ENCODE measurements at regions not wholly inside any gene's neighbourhood (a gene's known extent, or its start where the extent isn't known, plus 50 kb on each side); places are given as distances from the start of the nearest gene placed in this dataset.

DNA sequence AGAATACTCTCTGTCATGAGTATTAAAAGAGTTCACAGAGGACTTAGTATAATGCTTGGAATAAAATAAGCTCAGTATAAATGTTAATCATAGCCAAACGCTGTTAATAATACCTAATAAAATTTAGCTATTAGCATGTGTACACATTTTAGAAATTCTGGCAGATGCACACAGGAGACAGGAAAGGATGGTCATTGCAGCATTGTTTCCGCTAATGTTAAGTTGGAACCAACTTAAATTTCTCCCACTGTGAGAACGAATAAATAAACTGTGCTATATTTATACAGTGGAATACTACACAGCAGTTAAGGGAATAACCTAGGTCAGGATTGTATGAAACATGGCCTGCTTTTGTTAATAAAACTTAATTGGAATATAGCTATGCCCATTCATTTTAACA, 370.4 kb upstream of the TGFBR2 start:
- no peak overlapping the region for H3K4me3 ChIP-seq (ENCODE audit: low read depth in 1 of 3, low read length in 3 of 3)
- H3K4me1 ChIP-seq (ENCODE audit: control insufficient read depth in 3 of 3, insufficient read depth in 2 of 3, low read depth in 1 of 3, low read length in 2 of 3) = peaks cover 0 to 2% (median 0%) of the 10 kb centered on the region in 3 donors
- no peak for FAIRE-seq
- 82 to 90% (median 87%) methylated on average over 3 of the region's 3 CpGs for WGBS, 3 donors
- H3K27me3 ChIP-seq (ENCODE audit: control insufficient read depth in 3 of 3, insufficient read depth in 3 of 3, low read length in 3 of 3) = no peaks in the 10 kb centered on the region
- H3K9me3 ChIP-seq (ENCODE audit: control insufficient read depth in 2 of 2, insufficient read depth in 1 of 2, low read depth in 1 of 2, low read length in 1 of 2) = no peaks in the 10 kb centered on the region
- no peaks in the 10 kb centered on the region for H3K36me3 ChIP-seq (ENCODE audit: control insufficient read depth in 3 of 3, insufficient read depth in 2 of 3, low read depth in 1 of 3, low read length in 3 of 3)
- no peak for DNase-seq
- H3K27ac ChIP-seq (ENCODE audit: low read depth in 1 of 3, low read length in 2 of 3) = no peak overlapping the region

DNA sequence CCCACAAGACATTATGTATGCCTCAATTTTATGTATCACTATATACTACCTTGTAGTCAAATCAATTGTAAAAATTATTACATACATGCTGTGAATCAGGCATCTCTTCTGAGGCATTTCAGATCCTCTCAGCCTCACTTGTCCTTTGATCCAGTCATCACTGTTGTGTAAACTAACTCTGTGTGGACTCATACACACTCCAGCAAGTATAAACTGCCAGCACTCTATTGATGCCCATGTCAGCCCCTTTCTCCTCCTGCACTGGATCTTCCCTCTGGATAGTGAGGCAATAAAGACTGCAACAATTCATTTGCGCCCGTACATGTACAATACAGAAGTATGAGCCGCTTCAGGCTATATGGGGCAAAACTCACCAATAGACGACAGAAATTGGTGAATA, 364.7 kb upstream of the TGFBR2 start:
- H3K9me3 ChIP-seq (ENCODE audit: control insufficient read depth in 2 of 2, insufficient read depth in 1 of 2, low read depth in 1 of 2, low read length in 1 of 2) = no peaks in the 10 kb centered on the region
- H3K4me1 ChIP-seq (ENCODE audit: control insufficient read depth in 3 of 3, insufficient read depth in 2 of 3, low read depth in 1 of 3, low read length in 2 of 3) = no peaks in the 10 kb centered on the region
- H3K27ac ChIP-seq (ENCODE audit: low read depth in 1 of 3, low read length in 2 of 3) = no peak overlapping the region
- 82 to 94% (median 92%) methylated on average over 4 of the region's 4 CpGs for WGBS, 3 donors
- FAIRE-seq (no peak), DNase-seq (no peak)
- no peak overlapping the region for H3K4me3 ChIP-seq (ENCODE audit: low read depth in 1 of 3, low read length in 3 of 3)
- no peaks in the 10 kb centered on the region for H3K36me3 ChIP-seq (ENCODE audit: control insufficient read depth in 3 of 3, insufficient read depth in 2 of 3, low read depth in 1 of 3, low read length in 3 of 3)
- no peaks in the 10 kb centered on the region for H3K27me3 ChIP-seq (ENCODE audit: control insufficient read depth in 3 of 3, insufficient read depth in 3 of 3, low read length in 3 of 3)

DNA sequence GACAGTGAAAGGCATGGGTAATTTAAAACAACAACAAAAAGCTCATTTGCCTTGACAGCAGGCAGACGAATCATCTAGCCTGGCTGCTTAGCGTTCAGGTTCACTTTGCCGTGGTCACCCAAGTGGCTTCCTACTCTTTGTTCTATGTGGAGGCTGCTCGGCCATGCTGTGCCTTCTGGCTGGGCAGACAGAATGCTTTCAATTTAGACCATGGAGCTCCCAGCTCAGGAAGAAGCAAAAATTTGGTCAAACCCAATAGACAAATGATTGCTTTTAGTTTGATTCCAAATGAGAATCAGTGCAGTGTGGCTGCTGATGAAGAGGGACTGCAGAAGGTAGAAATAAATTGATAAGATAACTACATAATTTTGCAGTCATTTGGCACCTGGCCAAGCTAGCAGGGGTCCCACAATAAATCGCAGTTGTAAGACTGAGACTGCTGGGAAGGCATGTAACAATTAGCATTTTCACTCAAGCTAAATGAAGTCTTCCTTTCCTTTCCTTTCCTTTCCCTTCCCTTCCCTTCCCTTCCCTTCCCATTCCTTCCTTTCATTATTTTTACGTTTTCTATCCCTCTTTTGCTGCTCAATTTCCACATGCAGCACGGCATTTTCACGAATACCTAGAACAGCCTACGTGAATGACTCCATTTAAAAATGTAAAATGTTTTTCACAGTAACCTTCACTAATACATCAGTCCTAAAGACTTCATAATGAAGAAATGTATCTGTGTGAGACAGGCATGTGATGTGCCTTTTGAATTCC, 360.4 kb upstream of the TGFBR2 start:
- FAIRE-seq (no peak), DNase-seq (no peak)
- Histone ChIP-seq H3K4me1 (ENCODE audit: control insufficient read depth in 3 of 3, insufficient read depth in 2 of 3, low read depth in 1 of 3, low read length in 2 of 3) (no peaks in the 10 kb centered on the region), H3K27me3 (ENCODE audit: control insufficient read depth in 3 of 3, insufficient read depth in 3 of 3, low read length in 3 of 3) (no peaks in the 10 kb centered on the region), H3K9me3 (ENCODE audit: control insufficient read depth in 2 of 2, insufficient read depth in 1 of 2, low read depth in 1 of 2, low read length in 1 of 2) (no peaks in the 10 kb centered on the region), H3K27ac (ENCODE audit: low read depth in 1 of 3, low read length in 2 of 3) (no peak overlapping the region), H3K36me3 (ENCODE audit: control insufficient read depth in 3 of 3, insufficient read depth in 2 of 3, low read depth in 1 of 3, low read length in 3 of 3) (no peaks in the 10 kb centered on the region), H3K4me3 (ENCODE audit: low read depth in 1 of 3, low read length in 3 of 3) (no peak overlapping the region)
- 85 to 87% (median 86%) methylated on average over 9 of the region's 9 CpGs for WGBS, 3 donors

DNA sequence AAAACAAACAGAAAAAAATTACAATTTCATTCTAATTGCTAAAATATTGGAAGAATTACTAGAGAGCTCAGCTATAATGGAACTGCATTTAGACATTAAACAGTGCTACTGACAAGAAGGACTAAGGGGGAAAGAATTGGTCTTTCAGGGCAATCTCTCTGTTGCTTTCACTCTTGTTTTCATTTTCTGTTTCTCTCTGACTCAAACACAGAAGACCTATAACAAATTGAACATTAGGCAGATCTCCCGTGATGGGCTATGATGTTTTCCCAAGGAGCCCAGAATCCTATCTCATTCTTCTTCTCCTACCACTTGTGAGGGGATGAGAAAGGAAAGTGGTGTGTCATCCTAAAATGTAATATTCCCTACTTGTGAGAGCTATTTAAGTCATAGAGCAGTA, 358.0 kb upstream of the TGFBR2 start:
- H3K27me3 ChIP-seq (ENCODE audit: control insufficient read depth in 3 of 3, insufficient read depth in 3 of 3, low read length in 3 of 3) = no peaks in the 10 kb centered on the region
- H3K4me3 ChIP-seq (ENCODE audit: low read depth in 1 of 3, low read length in 3 of 3) = no peak overlapping the region
- H3K4me1 ChIP-seq (ENCODE audit: control insufficient read depth in 3 of 3, insufficient read depth in 2 of 3, low read depth in 1 of 3, low read length in 2 of 3) = no peaks in the 10 kb centered on the region
- H3K9me3 ChIP-seq (ENCODE audit: control insufficient read depth in 2 of 2, insufficient read depth in 1 of 2, low read depth in 1 of 2, low read length in 1 of 2) = no peaks in the 10 kb centered on the region
- FAIRE-seq = no peak
- H3K36me3 ChIP-seq (ENCODE audit: control insufficient read depth in 3 of 3, insufficient read depth in 2 of 3, low read depth in 1 of 3, low read length in 3 of 3) = no peaks in the 10 kb centered on the region
- peak in 1 of 2 donors; percentile 5 for DNase-seq
- 18 to 43% (median 43%) methylated on average over 1 of the region's 1 CpG for WGBS, 3 donors
- H3K27ac ChIP-seq (ENCODE audit: low read depth in 1 of 3, low read length in 2 of 3) = no peak overlapping the region

DNA sequence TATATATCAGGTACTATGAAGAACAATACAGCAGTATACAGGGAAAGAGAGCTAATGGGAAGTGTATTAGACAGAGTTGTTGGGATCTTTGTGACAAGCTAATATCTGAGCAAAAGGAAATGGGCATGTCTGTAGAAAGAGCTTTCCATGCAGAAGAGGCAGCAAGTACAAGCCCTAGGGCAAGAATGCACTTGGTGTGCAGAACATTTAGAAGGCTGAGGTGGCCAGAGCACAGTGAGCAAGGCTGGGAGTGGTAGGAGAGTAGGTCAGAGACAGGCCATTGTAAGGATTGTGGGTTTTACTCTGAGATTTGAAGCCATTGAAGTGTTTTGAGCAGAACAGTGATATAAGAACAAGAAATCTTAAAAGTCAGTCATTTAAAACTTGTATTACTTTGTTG, 353.9 kb upstream of the TGFBR2 start:
- Histone ChIP-seq H3K27me3 (ENCODE audit: control insufficient read depth in 3 of 3, insufficient read depth in 3 of 3, low read length in 3 of 3) (no peaks in the 10 kb centered on the region), H3K27ac (ENCODE audit: low read depth in 1 of 3, low read length in 2 of 3) (no peak overlapping the region), H3K4me1 (ENCODE audit: control insufficient read depth in 3 of 3, insufficient read depth in 2 of 3, low read depth in 1 of 3, low read length in 2 of 3) (peaks cover 0 to 7% (median 0%) of the 10 kb centered on the region in 3 donors), H3K4me3 (ENCODE audit: low read depth in 1 of 3, low read length in 3 of 3) (no peak overlapping the region), H3K36me3 (ENCODE audit: control insufficient read depth in 3 of 3, insufficient read depth in 2 of 3, low read depth in 1 of 3, low read length in 3 of 3) (no peaks in the 10 kb centered on the region), H3K9me3 (ENCODE audit: control insufficient read depth in 2 of 2, insufficient read depth in 1 of 2, low read depth in 1 of 2, low read length in 1 of 2) (peaks cover 0 to 3% of the 10 kb centered on the region in 2 donors)
- DNase-seq (no peak), FAIRE-seq (no peak)

DNA sequence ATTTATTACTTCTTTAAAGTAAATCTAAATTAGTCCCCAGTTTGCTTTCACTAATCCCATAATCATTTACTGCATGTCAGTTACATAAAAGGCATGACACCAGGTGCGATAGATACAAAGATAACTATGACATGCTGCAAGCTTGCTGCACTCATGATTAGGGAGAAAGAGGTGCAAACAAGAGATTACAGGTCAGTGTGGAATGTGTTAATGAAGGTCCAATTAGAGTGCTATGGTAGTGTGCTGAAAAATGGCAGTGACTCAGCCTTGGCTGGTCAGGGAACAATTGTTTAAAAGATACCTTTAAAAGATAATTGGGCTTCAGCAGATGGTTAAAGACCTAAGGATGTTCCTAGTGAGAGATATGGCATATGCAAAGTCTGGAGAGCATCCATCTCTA, 352.6 kb upstream of the TGFBR2 start:
- Histone ChIP-seq H3K4me1 (ENCODE audit: control insufficient read depth in 3 of 3, insufficient read depth in 2 of 3, low read depth in 1 of 3, low read length in 2 of 3) (peaks cover 0 to 20% (median 0%) of the 10 kb centered on the region in 3 donors), H3K27me3 (ENCODE audit: control insufficient read depth in 3 of 3, insufficient read depth in 3 of 3, low read length in 3 of 3) (no peaks in the 10 kb centered on the region), H3K9me3 (ENCODE audit: control insufficient read depth in 2 of 2, insufficient read depth in 1 of 2, low read depth in 1 of 2, low read length in 1 of 2) (peaks cover 0 to 3% of the 10 kb centered on the region in 2 donors), H3K36me3 (ENCODE audit: control insufficient read depth in 3 of 3, insufficient read depth in 2 of 3, low read depth in 1 of 3, low read length in 3 of 3) (no peaks in the 10 kb centered on the region), H3K27ac (ENCODE audit: low read depth in 1 of 3, low read length in 2 of 3) (no peak overlapping the region), H3K4me3 (ENCODE audit: low read depth in 1 of 3, low read length in 3 of 3) (no peak overlapping the region)
- WGBS, 3 donors = 76 to 90% (median 87%) methylated on average over 1 of the region's 1 CpG
- DNase-seq (no peak), FAIRE-seq (no peak)

DNA sequence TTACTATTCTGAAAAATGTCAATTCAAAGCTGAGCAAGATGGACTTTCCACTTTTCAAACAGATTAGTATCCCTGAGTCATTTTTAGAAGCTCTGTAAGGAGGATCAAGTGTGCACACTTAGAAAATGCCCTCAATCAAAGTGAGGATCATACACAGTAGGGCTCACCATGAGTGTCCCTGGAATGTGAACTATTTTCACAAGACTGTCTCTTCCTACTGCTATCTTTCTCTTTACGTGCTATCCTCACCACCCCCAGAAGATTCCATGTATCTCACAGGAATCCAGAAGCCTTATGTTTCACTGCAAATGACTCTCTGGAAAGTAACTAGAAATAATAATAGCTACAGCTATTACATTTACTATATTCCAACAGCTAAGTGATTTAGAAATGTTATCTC, 349.9 kb upstream of the TGFBR2 start:
- Histone ChIP-seq H3K9me3 (ENCODE audit: control insufficient read depth in 2 of 2, insufficient read depth in 1 of 2, low read depth in 1 of 2, low read length in 1 of 2) (peaks cover 0 to 3% of the 10 kb centered on the region in 2 donors), H3K27ac (ENCODE audit: low read depth in 1 of 3, low read length in 2 of 3) (peak overlapping the region in 1 of 3 donors; percentile 12), H3K4me1 (ENCODE audit: control insufficient read depth in 3 of 3, insufficient read depth in 2 of 3, low read depth in 1 of 3, low read length in 2 of 3) (peaks cover 0 to 26% (median 0%) of the 10 kb centered on the region in 3 donors), H3K4me3 (ENCODE audit: low read depth in 1 of 3, low read length in 3 of 3) (no peak overlapping the region), H3K27me3 (ENCODE audit: control insufficient read depth in 3 of 3, insufficient read depth in 3 of 3, low read length in 3 of 3) (no peaks in the 10 kb centered on the region), H3K36me3 (ENCODE audit: control insufficient read depth in 3 of 3, insufficient read depth in 2 of 3, low read depth in 1 of 3, low read length in 3 of 3) (no peaks in the 10 kb centered on the region)
- FAIRE-seq = no peak
- DNase-seq = peak in 1 of 2 donors; percentile 28
- 86 to 94% (median 93%) methylated on average over 1 of the region's 1 CpG for WGBS, 3 donors

DNA sequence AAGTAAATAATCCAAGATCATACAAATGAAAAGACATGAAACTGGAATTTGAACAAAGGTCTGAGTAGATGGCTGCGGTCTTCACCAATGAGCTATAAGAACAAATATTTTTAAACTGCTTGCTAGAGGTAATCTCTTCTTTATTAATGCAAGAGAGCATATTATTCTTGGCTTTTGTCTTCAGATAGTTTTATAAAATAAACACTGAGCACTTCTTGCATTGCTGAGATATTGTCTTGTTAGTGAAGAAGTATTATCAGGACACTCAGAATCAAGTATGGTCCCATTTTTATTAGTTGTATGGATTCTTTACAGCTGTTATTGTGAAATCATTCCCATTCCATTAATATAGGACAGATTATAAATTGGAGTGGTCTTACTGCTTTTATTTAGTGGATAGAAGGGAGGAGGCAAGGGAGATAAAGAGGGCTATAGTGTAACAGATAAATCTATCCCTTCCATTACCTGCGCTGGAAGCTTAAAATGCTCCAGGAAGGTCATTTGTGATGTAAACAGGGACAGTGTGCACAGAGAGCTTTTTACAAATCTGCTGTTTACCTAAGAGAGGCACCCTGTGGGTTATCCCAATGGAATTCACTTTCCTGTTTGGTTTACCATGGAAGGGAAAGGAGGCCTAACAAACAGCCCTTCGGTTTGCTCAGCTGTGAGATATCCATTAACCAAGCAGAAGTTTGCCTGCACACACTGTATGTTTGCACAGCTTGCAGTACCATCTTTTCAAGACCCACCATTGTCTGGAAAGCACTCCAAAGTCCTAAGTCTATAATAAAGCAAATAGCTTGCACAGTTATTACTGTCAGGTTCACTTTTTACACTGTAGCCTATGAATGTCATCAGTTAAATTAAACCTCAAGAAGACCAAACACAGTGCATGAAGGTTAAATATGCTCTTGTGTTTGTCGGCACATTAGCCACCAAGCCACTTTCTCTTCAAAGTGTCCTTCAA, 347.7 kb upstream of the TGFBR2 start:
- H3K4me3 ChIP-seq (ENCODE audit: low read depth in 1 of 3, low read length in 3 of 3) = no peak overlapping the region
- H3K27ac ChIP-seq (ENCODE audit: low read depth in 1 of 3, low read length in 2 of 3) = peak overlapping the region in 1 of 3 donors; percentile 55
- H3K9me3 ChIP-seq (ENCODE audit: control insufficient read depth in 2 of 2, insufficient read depth in 1 of 2, low read depth in 1 of 2, low read length in 1 of 2) = peaks cover 0 to 3% of the 10 kb centered on the region in 2 donors
- DNase-seq (peak; percentile 29 to 84), FAIRE-seq (no peak)
- H3K36me3 ChIP-seq (ENCODE audit: control insufficient read depth in 3 of 3, insufficient read depth in 2 of 3, low read depth in 1 of 3, low read length in 3 of 3) = no peaks in the 10 kb centered on the region
- 47 to 64% (median 60%) methylated on average over 4 of the region's 4 CpGs for WGBS, 3 donors
- no peaks in the 10 kb centered on the region for H3K27me3 ChIP-seq (ENCODE audit: control insufficient read depth in 3 of 3, insufficient read depth in 3 of 3, low read length in 3 of 3)
- H3K4me1 ChIP-seq (ENCODE audit: control insufficient read depth in 3 of 3, insufficient read depth in 2 of 3, low read depth in 1 of 3, low read length in 2 of 3) = peaks cover 0 to 26% (median 0%) of the 10 kb centered on the region in 3 donors

Data from small intestine (tissue), 7 donors.